Loucy (cell line): ENCODE measurements at regions not wholly inside any gene's neighbourhood (a gene's known extent, or its start where the extent isn't known, plus 50 kb on each side); places are given as distances from the start of the nearest gene placed in this dataset.

Source experiments
- H2AFZ ChIP-seq: fragments of 200-600 bp; sonication (generic); 2 replicates; pipeline ENCODE4 v1.6.0; 2016; ENCODE audit warnings: antibody characterized with exemption, mild to moderate bottlenecking, low read length, moderate library complexity
- H3F3A ChIP-seq: fragments of 200-600 bp; 2 replicates; pipeline ENCODE4 v1.6.0; 2016; ENCODE audit warnings: antibody characterized with exemption, low read depth, mild to moderate bottlenecking
- H3K27me3 ChIP-seq: fragments of 200-600 bp; sonication (generic); 2 replicates; pipeline ENCODE4 v1.6.1; 2014; ENCODE audit warnings: low read length, mild to moderate bottlenecking; ENCODE audit not compliant: insufficient read depth, poor library complexity, severe bottlenecking
- H3K36me3 ChIP-seq: fragments of 200-600 bp; sonication (generic); 2 replicates; pipeline ENCODE4 v1.6.1; 2016; ENCODE audit warnings: low read length; ENCODE audit not compliant: insufficient read depth
- H3K4me1 ChIP-seq: fragments of 200-600 bp; sonication (generic); 2 replicates; pipeline ENCODE4 v1.5.1; 2014; ENCODE audit warnings: low read length, mild to moderate bottlenecking; ENCODE audit not compliant: insufficient read depth, poor library complexity, severe bottlenecking
- H3K4me2 ChIP-seq: fragments of 200-600 bp; sonication (generic); 2 replicates; pipeline ENCODE4 v1.6.0; 2014; ENCODE audit warnings: antibody characterized with exemption, low read length, low read depth, mild to moderate bottlenecking; ENCODE audit not compliant: poor library complexity, severe bottlenecking
- H3K4me3 ChIP-seq: fragments of 200-600 bp; sonication (generic); 2 replicates; pipeline ENCODE4 v1.5.1; 2014; ENCODE audit warnings: low read length, mild to moderate bottlenecking, mixed read lengths; ENCODE audit not compliant: poor library complexity, severe bottlenecking
- H3K79me2 ChIP-seq: fragments of 200-600 bp; sonication (generic); 2 replicates; pipeline ENCODE4 v1.6.1; 2014; ENCODE audit warnings: low read length; ENCODE audit not compliant: insufficient read depth
- H3K9ac ChIP-seq: fragments of 200-600 bp; sonication (generic); 2 replicates; pipeline ENCODE4 v1.6.0; 2014; ENCODE audit warnings: mild to moderate bottlenecking, low read depth, low read length, moderate library complexity; ENCODE audit not compliant: poor library complexity, severe bottlenecking
- H3K9me2 ChIP-seq: fragments of 200-600 bp; sonication (generic); replicated peaks from 2 replicates; pipeline ENCODE4 v1.6.1; 2016; ENCODE audit warnings: low read depth, low read length, mixed read lengths
- H3K9me3 ChIP-seq: fragments of 200-600 bp; sonication (generic); 2 replicates; pipeline ENCODE4 v1.6.1; 2014; ENCODE audit warnings: mild to moderate bottlenecking, antibody characterized with exemption, low read length, low read depth; ENCODE audit not compliant: insufficient read depth
- H4K20me1 ChIP-seq: fragments of 200-600 bp; sonication (generic); 2 replicates; pipeline ENCODE4 v1.6.0; 2014; ENCODE audit warnings: antibody characterized with exemption, low read length, mild to moderate bottlenecking; ENCODE audit not compliant: insufficient read depth, poor library complexity, severe bottlenecking
- EZH2phosphoT487 ChIP-seq: fragments of 200-600 bp; IDR thresholded peaks from 2 replicates; pipeline ENCODE4 v1.6.1; 2018; ENCODE audit warnings: antibody characterized with exemption, mild to moderate bottlenecking, moderate library complexity, borderline replicate concordance
- TF ChIP-seq, protein P1 (sequence below): fragments of 200-600 bp; sonication (generic); conservative IDR thresholded peaks from 2 replicates; pipeline ENCODE4 v1.5.1; 2014; ENCODE audit warnings: mild to moderate bottlenecking, antibody characterized with exemption, low read length

DNA sequence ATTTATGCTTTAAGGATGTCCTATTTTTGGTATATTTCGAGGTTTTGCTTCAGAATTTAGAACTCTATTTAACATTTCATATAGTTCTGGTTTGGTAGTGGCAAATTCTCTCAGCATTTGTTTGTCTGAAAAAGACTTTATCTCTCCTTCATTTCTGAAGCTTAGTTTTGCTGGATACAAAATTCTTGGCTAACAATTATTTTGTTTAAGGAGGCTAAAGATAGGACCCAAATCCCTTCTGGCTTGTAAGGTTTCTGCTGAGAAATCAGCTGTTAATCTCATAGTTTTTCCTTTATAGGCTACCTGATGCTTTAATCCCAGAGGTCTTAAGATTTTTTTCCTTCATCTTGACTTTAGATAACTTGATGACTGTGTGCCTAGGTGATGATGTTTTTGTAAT is 162.7 kb upstream of the B3GAT2 start:
- TF ChIP-seq, protein P1, sequence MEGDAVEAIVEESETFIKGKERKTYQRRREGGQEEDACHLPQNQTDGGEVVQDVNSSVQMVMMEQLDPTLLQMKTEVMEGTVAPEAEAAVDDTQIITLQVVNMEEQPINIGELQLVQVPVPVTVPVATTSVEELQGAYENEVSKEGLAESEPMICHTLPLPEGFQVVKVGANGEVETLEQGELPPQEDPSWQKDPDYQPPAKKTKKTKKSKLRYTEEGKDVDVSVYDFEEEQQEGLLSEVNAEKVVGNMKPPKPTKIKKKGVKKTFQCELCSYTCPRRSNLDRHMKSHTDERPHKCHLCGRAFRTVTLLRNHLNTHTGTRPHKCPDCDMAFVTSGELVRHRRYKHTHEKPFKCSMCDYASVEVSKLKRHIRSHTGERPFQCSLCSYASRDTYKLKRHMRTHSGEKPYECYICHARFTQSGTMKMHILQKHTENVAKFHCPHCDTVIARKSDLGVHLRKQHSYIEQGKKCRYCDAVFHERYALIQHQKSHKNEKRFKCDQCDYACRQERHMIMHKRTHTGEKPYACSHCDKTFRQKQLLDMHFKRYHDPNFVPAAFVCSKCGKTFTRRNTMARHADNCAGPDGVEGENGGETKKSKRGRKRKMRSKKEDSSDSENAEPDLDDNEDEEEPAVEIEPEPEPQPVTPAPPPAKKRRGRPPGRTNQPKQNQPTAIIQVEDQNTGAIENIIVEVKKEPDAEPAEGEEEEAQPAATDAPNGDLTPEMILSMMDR: no peak
- no peak for TF ChIP-seq EZH2phosphoT487
- Histone ChIP-seq H3K4me3 (no peak overlapping the region), H2AFZ (no peak overlapping the region), H3K36me3 (no peaks in the 10 kb centered on the region), H3K9me2 (no peaks in the 10 kb centered on the region), H3K9me3 (no peaks in the 10 kb centered on the region), H4K20me1 (no peaks in the 10 kb centered on the region), H3K4me2 (no peak overlapping the region), H3K9ac (no peak overlapping the region), H3K27me3 (no peaks in the 10 kb centered on the region), H3K4me1 (no peaks in the 10 kb centered on the region), H3F3A (no peaks in the 10 kb centered on the region), H3K79me2 (no peaks in the 10 kb centered on the region)

DNA sequence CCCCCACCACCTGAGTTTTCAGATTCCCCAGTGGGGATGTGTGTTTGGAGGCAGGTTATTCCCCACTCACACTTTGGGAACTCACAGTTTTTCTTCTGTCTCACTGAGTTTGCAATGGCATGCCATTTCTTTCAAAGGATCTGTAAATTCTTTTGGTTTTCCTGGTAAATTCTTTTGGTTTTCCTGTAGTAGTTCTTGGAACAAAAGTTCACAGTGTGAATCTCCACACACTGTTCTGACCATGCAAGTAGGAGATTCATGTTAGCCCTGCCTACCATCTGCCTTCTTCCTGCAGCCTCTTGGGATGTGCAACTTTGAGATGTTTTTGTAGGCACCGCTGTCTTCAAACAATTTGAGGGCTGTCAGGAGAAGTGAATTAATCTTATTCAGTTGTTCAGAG is 165.6 kb upstream of the OGFRL1 start:
- H2AFZ ChIP-seq: no peak overlapping the region
- no peak overlapping the region for H3K4me2 ChIP-seq
- TF ChIP-seq, protein P1: no peak
- no peak for TF ChIP-seq EZH2phosphoT487

DNA sequence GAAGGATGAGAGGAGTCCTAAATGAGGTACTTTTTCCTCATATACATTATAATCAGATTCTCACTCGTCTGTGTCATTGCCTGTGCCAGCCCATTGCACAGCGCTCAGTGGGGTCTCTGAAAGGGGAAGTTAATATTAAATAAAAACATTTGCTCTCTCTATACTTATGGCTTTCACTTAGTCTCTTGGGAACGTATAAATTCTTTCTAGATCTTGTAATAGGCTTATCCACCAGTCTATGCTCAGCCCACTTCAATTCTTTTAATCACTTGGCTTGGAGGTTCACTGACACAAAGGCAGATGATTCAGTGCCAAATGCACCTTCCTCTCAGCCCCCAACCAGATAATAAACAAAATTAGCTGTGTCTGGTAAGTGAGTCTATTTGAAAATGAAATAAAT is 164.3 kb upstream of the OGFRL1 start:
- TF ChIP-seq EZH2phosphoT487: no peak
- TF ChIP-seq, protein P1: no peak
- Histone ChIP-seq H3K4me1 (no peaks in the 10 kb centered on the region), H3K79me2 (no peaks in the 10 kb centered on the region), H3K9ac (no peak overlapping the region), H3K4me2 (no peak overlapping the region), H3K36me3 (no peaks in the 10 kb centered on the region), H3K9me3 (no peaks in the 10 kb centered on the region), H3K27me3 (no peaks in the 10 kb centered on the region), H4K20me1 (no peaks in the 10 kb centered on the region), H3K4me3 (no peak overlapping the region), H2AFZ (no peak overlapping the region), H3F3A (no peaks in the 10 kb centered on the region), H3K9me2 (no peaks in the 10 kb centered on the region)

More for the DNA sequence above, 165.6 kb upstream of the OGFRL1 start:
- Histone ChIP-seq H3K9me2 (no peaks in the 10 kb centered on the region), H3K9ac (no peak overlapping the region), H3K4me1 (no peaks in the 10 kb centered on the region), H4K20me1 (no peaks in the 10 kb centered on the region), H3K9me3 (no peaks in the 10 kb centered on the region), H3K36me3 (no peaks in the 10 kb centered on the region), H3K79me2 (no peaks in the 10 kb centered on the region), H3K27me3 (no peaks in the 10 kb centered on the region), H3F3A (no peaks in the 10 kb centered on the region), H3K4me3 (no peak overlapping the region)
